ENCODE measurements at regions not wholly inside any gene's neighbourhood (a gene's known extent, or its start where the extent isn't known, plus 50 kb on each side); places are given as distances from the start of the nearest gene placed in this dataset.

DNA sequence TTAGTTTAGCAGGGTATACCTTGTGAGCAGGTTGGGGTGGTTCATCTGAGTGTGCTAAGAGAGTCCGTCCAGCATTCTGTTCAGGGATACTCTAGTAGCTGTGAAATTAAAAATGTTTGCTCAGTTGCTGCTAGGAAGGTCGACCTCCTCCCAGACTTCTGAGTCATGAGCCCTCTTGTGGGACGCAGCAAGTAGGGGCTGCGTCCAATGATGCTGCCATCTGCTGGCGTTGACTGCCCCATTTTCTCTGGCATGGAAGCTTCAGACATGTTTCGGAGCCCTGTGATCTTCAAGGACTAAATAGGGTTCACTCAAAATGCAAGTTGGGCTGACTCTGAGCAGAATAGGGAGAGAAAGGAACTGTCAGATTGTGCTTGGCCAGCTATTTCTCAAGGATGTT, 201.0 kb upstream of the ARSJ start:
- peak in 1 of 2 experiments; percentile 55 for DNase-seq

GRCh38 chr4:114184901-114185300, 205.5 kb upstream of the ARSJ start:
- DNase-seq, result no peak

GRCh38 chr4:114187592-114187991, 208.1 kb upstream of the ARSJ start:
- DNase-seq, result no peak

DNA sequence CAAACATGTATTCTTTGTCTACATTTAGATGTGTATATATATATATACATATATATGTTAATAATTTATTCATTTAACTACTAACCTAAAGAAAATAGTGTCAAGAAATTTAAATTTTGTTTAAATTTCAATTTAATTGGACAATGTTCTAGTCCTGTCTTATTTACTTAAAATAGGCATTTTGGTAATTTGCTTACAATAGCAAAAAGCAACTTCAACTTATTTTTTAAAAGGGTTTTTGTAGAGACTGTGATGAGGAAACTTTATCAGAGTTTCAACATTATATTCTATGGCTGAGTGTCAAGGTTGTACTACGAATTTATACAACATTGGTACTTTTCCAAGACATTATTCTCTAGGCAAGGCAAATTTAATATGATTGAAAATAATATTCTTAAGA, 212.0 kb upstream of the ARSJ start:
- no peak for DNase-seq

- no peak for DNase-seq
Measured at GRCh38 chr4:114192854-114193253, 213.4 kb upstream of the ARSJ start.

- no peak for DNase-seq
Measured at GRCh38 chr4:114193624-114194399, 214.4 kb upstream of the ARSJ start.

- DNase-seq, result no peak
Measured at GRCh38 chr4:114196606-114197005, 217.2 kb upstream of the ARSJ start.

DNA sequence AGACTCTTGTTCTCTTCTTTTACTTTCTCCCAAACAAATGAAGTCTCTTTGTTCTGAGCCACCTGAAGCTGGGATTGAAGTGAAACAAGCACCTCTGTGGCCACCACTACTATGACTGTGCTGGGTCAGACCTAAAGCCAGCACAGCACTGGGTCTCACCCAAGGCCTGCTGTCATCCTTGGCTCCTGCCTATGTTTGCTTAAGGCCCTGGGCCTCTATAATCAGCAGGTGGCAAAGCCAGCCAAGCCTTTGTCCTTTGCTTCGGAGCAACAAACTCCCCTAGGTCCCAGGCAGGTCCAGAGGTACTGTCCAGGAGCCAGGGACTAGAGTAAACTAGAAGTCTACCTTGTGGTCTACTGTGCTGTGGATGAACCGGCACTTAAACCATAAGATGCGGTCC, 220.6 kb upstream of the ARSJ start:
- DNase-seq, result no peak

GRCh38 chr4:114205261-114205660, 225.8 kb upstream of the ARSJ start:
- no peak for DNase-seq

GRCh38 chr4:114208574-114209151, 229.2 kb upstream of the ARSJ start:
- no peak for DNase-seq

- no peak for DNase-seq
Measured at GRCh38 chr4:114209584-114209983, 230.1 kb upstream of the ARSJ start.

GRCh38 chr4:114211556-114211955, 232.1 kb upstream of the ARSJ start:
- no peak for DNase-seq

DNA sequence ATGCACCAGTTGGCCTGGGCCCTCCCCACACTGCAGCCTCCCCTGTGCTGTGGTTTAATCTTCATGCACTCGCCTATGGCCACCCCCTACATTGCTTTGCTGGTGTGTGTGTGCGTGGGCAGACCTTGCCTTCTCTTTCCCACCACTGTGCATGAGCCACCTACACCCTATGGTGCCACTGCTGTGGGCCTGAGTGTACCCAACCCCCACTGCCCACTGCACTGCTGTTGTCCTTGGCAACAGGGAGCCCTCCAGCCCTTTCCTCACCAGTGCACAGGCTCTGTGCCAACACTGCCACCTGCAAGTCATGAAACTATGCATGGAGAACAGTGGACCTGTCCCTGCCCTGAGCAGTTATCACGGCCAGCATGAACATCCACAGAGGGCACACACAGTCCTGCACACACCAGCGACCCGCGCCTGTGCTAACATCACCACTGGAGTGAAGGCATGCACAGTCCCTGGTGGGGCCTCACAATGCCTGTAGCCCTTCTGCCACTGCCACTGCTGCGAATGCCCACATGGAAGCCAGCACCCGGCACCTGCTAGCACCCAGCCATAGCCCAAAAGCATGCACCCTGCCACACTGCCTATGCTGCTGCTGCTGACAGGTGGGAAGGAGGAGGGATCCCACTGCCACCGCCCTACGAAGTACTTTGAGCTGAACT, 237.8 kb upstream of the ARSJ start:
- DNase-seq, result no peak

DNA sequence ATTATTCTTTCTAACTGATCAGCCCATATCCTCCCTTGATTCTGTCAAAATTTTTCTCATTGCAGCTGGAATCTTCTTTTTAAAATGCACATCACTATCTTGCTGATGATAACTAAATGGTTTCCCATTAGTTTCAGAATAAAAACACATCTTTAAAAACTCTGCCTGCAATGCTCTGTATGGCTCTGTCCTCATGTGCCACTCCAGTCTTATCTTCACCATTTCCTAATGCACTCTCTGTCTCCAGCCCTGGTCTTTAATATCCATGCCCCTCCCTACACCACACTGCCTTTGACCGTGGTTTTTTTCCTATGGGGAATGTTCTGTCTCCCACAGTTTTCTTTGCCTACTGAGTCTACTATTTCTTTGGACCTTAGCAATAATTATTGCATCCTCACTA, 244.1 kb upstream of the ARSJ start:
- no peak for DNase-seq

DNA sequence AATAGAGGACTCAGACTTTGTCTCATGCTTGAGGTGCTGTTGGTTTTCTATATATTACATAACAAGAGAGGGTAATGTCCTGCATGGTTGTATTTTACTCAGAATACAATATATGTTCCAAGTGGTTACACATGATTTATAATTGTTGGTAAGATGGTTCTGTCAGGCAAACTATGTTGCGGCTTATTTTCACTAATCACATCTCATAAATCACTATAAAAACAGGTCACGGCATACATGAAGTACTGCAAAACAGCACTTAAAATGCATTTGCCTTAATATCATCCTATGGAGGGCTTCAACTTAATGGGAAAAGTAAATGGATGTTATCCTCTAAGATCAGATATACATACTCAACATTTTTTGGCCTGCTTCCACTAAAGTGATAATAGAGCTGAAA, 246.0 kb upstream of the ARSJ start:
- no peak for DNase-seq

DNA sequence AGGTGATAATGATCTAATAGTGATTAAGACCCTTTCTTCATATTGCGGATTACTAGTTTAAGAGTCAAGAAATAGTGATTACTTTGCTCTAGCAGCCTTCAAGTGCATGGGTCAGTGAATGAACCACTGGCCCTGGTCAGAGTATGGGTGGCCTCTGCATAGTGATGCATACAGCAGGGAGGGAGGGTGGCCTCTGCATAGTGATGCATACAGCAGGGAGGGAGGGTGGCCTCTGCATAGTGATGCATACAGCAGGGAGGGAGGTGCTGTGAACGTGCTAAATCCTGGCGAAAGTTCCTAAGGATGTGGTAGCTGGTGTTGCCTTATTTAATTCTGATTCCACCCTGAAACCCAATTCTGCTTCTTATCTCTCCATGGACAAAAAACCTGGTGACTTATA, 246.7 kb upstream of the ARSJ start:
- no peak for DNase-seq

DNA sequence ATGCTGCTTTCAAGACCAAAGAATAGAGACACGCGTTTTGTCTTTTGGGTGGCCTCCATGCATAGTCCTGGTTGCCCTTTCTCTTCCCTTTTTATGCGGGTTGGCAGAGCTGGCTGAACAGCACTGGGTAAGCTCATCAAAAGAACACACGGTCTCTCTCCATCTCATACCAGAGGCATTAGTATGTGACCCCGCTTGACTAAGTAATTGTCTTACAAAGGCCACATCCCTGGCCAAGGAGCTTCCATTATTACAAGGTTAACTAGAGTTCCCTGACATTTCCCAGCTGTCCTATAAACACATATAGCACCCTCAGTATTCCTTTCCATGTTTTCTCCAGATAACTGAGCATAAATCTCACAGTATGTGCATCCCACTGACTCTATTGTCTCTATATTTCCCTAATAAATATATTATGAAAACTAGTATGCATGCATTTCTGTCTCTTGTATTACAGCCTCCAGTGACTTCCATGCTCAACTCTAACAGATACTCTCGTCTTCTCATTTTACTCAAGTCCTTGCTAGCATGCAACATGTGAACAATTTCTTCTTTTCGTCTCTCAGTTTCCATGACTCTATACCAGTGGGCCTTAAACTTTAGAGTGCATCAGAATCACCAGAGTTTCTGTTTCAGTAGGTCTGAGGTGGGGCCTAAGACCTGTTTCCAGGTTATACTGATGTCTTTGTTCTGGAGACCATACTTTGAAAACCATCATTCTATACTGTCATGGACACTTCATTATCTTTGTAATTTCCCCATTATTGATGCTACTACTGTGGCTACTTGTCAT, 247.7 kb upstream of the ARSJ start:
- no peak for DNase-seq

DNA sequence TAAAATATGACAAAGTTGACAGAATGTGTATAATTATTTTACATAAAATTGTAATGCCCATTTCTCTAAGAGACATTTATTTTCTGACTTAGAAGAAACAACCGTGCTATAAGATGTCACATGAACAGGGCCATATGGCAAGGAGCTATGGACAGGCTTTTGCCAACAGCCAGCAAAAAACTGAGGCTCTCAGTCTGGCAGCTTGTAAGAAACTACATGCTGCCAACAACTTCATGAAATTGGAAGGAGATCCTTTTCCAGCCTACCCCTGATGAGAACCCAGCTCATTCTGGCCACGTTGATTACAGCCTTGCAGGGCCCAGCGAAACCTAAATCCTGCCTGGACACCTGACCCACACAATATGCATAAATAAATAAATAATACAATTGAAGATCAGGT, 250.3 kb upstream of the ARSJ start:
- DNase-seq, result no peak

GRCh38 chr4:114236171-114236769, 256.8 kb upstream of the ARSJ start:
- DNase-seq, result no peak

DNA sequence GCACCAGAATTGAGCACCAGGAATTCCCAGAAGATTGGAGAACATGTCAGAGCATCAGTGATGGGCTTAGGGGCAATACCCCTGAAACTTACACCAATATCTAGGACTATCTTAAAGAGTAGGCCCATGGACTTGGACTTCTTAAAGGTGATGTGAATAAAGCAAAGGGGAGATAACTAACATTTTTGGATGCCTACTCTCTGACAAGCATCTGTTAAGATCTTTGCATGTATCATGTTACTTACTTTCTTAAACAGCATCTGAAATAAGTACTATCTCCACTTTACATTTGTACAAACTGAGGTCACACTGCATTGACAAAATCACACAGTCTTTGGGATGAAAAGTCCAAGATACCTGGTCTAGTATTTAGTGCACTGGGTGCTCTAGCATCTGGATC, 258.6 kb upstream of the ARSJ start:
- no peak for DNase-seq

GRCh38 chr4:114249561-114249960, 270.1 kb upstream of the ARSJ start:
- DNase-seq, result no peak

GRCh38 chr4:114249976-114250375, 270.5 kb upstream of the ARSJ start:
- no peak for DNase-seq

- DNase-seq, result no peak
Measured at GRCh38 chr4:114250439-114250891, 271.0 kb upstream of the ARSJ start.

All from NCI-H526 (cell line).